NCI-H774 (cell line): ENCODE measurements at regions not wholly inside any gene's neighbourhood (a gene's known extent, or its start where the extent isn't known, plus 50 kb on each side); places are given as distances from the start of the nearest gene placed in this dataset.
"Not testable (repeated sequence)": the region's sequence is repeated elsewhere in the genome, so short reads cannot be mapped to it uniquely, and the experiment has no call there.

ENCODE experiments used
- DNase-seq: peaks from one replicate; lab custom pipeline; 2025; lab: John Stamatoyannopoulos, UW

- DNase-seq, result no peak
Measured at GRCh38 chr15:99455789-99456160, 110.0 kb upstream of the MEF2A start.

GRCh38 chr15:99464137-99464536 lies 101.6 kb upstream of the MEF2A start:
- DNase-seq, result no peak

GRCh38 chr15:99466701-99467337 lies 99.0 kb upstream of the MEF2A start:
- DNase-seq, result no peak

DNA sequence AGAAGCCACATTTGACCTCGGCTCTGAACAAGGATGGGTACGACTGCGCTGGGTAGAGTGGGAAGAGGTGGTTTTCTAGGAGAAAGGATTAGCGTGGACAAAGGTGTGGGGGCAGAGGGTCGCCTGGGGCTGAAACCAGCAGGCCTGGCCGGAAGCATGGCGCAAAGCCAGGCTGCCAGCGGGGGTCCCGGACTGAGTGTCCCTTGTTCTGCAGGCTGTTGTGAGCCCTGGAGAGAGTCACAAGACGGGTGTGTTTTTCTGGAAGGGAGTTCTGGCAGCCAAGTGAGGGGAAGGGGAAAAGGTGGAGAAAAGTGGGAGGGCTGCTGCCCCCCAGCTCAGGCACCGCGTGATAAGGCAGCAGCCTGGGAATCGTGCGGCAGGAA lies 98.5 kb upstream of the MEF2A start:
- DNase-seq, result no peak

GRCh38 chr15:99467853-99468464 lies 97.8 kb upstream of the MEF2A start:
- DNase-seq, result no peak

DNA sequence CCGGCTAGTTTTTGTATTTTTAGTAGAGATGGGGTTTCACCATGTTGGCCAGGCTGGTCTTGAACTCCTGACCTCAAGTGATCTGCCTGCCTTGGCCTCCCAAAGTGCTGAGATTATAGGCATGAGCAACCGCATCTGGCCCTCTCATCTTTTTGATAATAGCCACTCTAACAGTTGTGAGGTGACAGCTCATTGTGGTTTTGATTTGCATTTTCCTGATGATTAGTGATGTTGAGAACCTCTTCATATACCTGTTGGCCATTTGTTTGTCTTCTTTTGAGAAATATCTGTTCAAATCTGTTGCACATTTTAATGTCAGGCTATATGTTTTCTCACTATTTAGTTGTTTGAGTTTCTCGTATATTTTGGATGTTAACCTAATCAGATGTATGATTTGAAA lies 95.6 kb upstream of the MEF2A start:
- not testable (repeated sequence) for DNase-seq

- DNase-seq, result no peak
Measured at GRCh38 chr15:99472416-99473145, 93.2 kb upstream of the MEF2A start.

- DNase-seq, result no peak
Measured at GRCh38 chr15:99473981-99474906, 91.5 kb upstream of the MEF2A start.

GRCh38 chr15:99474909-99475753 lies 90.7 kb upstream of the MEF2A start:
- DNase-seq, result no peak

- no peak for DNase-seq
Measured at GRCh38 chr15:99475754-99476412, 89.9 kb upstream of the MEF2A start.

DNA sequence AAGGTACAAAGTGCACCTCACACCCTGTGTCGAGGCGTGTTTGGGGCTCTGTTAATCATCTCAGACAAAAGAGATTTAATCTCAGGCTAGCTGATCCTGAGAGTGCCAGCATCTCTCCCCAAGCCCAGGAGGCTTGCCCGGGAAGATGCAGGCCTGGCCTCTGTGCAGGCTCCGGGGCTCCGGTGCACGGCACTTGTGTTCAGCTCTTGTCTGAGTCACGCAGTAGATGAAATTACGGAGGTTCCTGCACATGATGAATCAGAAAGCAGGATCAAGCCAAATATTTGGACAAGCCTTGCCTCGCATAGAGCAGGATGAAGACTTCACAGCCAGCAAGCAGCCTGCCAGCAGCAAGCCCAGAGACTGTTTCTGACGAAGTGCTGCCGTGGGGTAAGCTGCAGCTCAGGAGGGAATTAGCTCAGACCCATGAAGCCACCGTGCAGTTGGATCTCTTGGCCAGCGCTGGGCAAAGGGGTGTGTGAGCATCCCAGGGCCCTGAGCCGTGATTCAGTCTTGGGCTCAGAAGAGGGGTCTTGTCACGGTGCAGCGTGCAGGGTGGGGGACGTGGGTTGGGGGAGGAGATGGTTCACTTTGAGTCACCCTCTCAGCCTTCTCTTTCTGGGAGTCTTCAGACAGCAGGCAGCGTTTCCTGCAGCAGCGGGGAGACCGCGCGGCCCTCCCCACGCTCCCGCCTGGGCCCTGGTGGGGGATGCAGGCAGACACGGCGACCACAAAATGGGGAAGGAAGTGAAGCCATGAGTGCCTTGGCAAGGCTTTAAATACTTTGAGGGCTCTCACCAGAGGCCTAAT lies 89.2 kb upstream of the MEF2A start:
- DNase-seq, result no peak

DNA sequence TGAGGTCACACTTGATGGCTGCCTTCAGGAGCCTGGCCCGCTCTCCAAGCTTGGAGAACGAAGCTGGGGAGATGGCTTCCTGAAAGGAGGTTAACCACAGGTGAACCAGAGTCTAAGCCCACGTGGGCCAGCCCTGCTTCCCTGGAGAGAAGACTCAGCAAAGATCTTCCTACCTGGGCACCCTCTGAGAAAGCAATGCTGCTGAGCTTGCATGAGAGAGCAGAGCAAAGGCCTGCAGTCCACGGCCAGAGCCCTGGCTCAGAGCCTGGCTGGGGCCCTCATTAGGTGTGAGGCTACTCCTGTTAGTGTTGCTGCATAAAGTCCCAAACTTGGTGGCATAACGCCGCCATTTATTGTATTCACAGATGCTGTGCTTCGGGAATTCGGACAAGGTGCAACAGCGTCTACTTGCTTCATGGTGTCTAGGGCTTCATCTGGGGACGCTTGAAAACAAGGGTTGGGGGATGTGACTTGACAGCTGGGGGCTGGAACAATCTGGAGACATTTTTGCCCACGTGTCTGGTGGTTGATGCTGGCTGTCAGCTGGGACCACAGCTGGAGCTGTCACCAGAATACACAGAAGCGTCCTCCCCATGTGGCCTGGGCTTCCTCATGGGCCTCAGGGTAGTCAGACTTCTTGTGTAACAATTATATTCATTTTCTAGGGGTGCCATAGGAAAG lies 87.9 kb upstream of the MEF2A start:
- DNase-seq, result no peak

GRCh38 chr15:99478977-99479376 lies 86.8 kb upstream of the MEF2A start:
- DNase-seq, result no peak

- no peak for DNase-seq
Measured at GRCh38 chr15:99480016-99480810, 85.6 kb upstream of the MEF2A start.

DNA sequence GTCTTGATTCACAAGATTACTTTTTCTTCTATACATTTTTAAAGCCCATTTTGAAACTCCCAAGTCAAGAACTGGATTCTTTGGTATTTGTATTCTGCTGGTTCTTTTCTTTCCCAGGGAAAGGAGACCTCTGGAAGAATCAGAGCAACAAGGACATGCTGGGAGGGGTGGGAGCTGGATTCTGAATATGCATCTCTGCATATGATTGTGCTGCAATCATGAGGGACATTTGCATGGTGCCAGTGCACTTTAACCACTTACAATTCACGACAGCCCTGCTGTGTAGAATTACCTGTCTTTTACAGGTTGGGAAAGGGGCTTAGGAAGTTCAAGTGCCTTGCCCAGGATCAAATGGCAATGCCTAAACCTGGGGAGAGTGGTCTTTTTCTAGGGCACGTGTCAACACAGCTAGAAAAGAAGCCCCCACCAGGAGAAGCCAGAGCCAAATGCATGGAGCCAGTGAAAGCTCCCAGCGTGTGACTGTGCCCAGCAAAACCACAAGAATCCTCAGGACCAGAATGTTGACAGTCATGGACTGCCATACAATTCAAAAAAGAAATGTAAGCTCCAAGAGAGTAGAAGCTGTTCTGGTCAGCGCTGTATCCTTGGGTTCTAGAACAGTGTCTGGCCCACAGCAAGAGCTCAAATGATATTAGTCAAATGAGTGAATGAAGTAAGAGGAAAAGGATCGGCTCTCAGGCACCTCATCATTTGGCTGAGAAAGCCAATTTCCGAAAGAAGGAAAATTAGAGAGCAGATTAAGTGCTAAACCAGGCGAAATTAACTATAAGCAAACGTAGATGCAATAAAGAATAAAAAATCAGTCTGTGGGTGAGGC lies 84.5 kb upstream of the MEF2A start:
- DNase-seq, result no peak

DNA sequence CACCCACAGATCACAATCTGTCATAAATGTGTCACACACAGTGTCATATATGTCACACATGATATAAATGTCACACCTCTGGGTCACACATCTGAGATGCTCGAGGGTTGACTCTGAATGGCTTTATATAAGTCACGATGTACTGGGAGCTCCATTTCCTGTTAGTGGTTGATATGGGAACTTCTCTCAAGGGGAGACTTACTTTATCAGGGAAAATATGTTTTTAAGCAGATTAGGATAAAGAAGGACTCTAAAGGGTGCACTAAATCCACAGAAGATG lies 83.9 kb upstream of the MEF2A start:
- DNase-seq, result no peak

GRCh38 chr15:99482993-99483392 lies 82.8 kb upstream of the MEF2A start:
- DNase-seq, result no peak
